Sciatic nerve (tissue), 2 donors: ENCODE measurements at regions not wholly inside any gene's neighbourhood (a gene's known extent, or its start where the extent isn't known, plus 50 kb on each side); places are given as distances from the start of the nearest gene placed in this dataset.

ENCODE experiments used
- ATAC-seq: fragments of 200-7000 bp; cut with Tn5 transposase; one replicate; pipeline ENCODE4 v1.9.1; 2020; ENCODE audit warnings: mild to moderate bottlenecking, moderate library complexity
- DNase-seq: peaks from one replicate; pipeline ENCODE4 v3.0.0-alpha.2; 2020; ENCODE audit warnings: low spot score
- intact Hi-C: fragments of 100-400 bp; cut with DNase I; formaldehyde crosslinking; loops from one replicate; pipeline ENCODE4 v1.14.2; 2022
- donor health status: DM: no; HTN: no; CAD: no.
- donor health status: DM: no; HTN: no; CAD: no.

- no peak for ATAC-seq
- intact Hi-C loops: no loop called here
- no peak for DNase-seq
Measured at GRCh38 chr13:23488442-23488841, 54.9 kb upstream of the SACS start.

GRCh38 chr13:23496255-23496654 is 62.8 kb upstream of the SACS start:
- intact Hi-C loops: no loop called here
- ATAC-seq: no peak
- no peak for DNase-seq

GRCh38 chr13:23497191-23497590 is 63.7 kb upstream of the SACS start:
- no peak for DNase-seq
- intact Hi-C loops: no loop called here
- no peak for ATAC-seq

- DNase-seq (no peak), ATAC-seq (no peak)
- intact Hi-C loops: no loop called here
Measured at GRCh38 chr13:23500849-23501248, 67.3 kb upstream of the SACS start.

- DNase-seq (no peak), ATAC-seq (no peak)
- intact Hi-C loops: no loop called here
Measured at GRCh38 chr13:23504180-23504579, 66.0 kb upstream of the TNFRSF19 start.

GRCh38 chr13:23505007-23505406 is 65.2 kb upstream of the TNFRSF19 start:
- intact Hi-C loops: no loop called here
- ATAC-seq (peak; percentile 42), DNase-seq (no peak)

GRCh38 chr13:23506071-23506806 is 64.0 kb upstream of the TNFRSF19 start:
- intact Hi-C loops: no loop called here
- DNase-seq (no peak), ATAC-seq (peak; percentile 14)

- DNase-seq (no peak), ATAC-seq (peak; percentile 61)
- intact Hi-C loops: no loop called here
Measured at GRCh38 chr13:23506807-23507291, 63.4 kb upstream of the TNFRSF19 start.

- intact Hi-C loops: no loop called here
- ATAC-seq (no peak), DNase-seq (no peak)
Measured at GRCh38 chr13:23509781-23510543, 60.2 kb upstream of the TNFRSF19 start.

- intact Hi-C loops: no loop called here
- ATAC-seq: no peak
- no peak for DNase-seq
Measured at GRCh38 chr13:23510544-23510916, 59.7 kb upstream of the TNFRSF19 start.

GRCh38 chr13:23510979-23511735 is 59.1 kb upstream of the TNFRSF19 start:
- ATAC-seq (peak; percentile 60), DNase-seq (no peak)
- intact Hi-C loops: no loop called here

GRCh38 chr13:23512762-23513395 is 57.3 kb upstream of the TNFRSF19 start:
- ATAC-seq: no peak
- intact Hi-C loops: no loop called here

GRCh38 chr13:23513455-23513854 is 56.8 kb upstream of the TNFRSF19 start:
- peak; percentile 22 for ATAC-seq
- DNase-seq: no peak
- intact Hi-C loops: no loop called here

More at GRCh38 chr13:23512762-23513395, 57.3 kb upstream of the TNFRSF19 start:
- DNase-seq: no peak

GRCh38 chr13:23514076-23514475 is 56.1 kb upstream of the TNFRSF19 start:
- ATAC-seq (no peak), DNase-seq (no peak)
- intact Hi-C loops: no loop called here

- no peak for DNase-seq
- ATAC-seq: no peak
- intact Hi-C loops: no loop called here
Measured at GRCh38 chr13:23515116-23515515, 55.1 kb upstream of the TNFRSF19 start.

GRCh38 chr13:23516190-23516589 is 54.0 kb upstream of the TNFRSF19 start:
- DNase-seq (no peak), ATAC-seq (no peak)
- intact Hi-C loops: no loop called here

GRCh38 chr13:23516702-23517101 is 53.5 kb upstream of the TNFRSF19 start:
- DNase-seq (no peak), ATAC-seq (peak; percentile 43)
- intact Hi-C loops: no loop called here

GRCh38 chr13:23518231-23518630 is 52.0 kb upstream of the TNFRSF19 start:
- intact Hi-C loops: no loop called here
- DNase-seq (no peak), ATAC-seq (no peak)
